Natural killer cell (primary cell): ENCODE measurements at regions not wholly inside any gene's neighbourhood (a gene's known extent, or its start where the extent isn't known, plus 50 kb on each side); places are given as distances from the start of the nearest gene placed in this dataset.

Source experiments
- ATAC-seq, 3 donors: fragments of 150-1000 bp in 2 of 3; fragments of 200-7000 bp in 1 of 3; cut with Tn5 transposase; 1 replicate in 1 of 3; 2 replicates in 2 of 3; pipeline ENCODE4 v1.10.0; 2021; ENCODE audit warnings: mild to moderate bottlenecking in 2 of 3, moderate library complexity in 2 of 3
- DNase-seq, 2 donors: peaks; one replicate each; pipeline versions ENCODE4 v3.0.0 to v3.0.0-alpha.2; 2013 to 2021; ENCODE audit warnings: mixed read lengths in 1 of 2
- H3K27ac ChIP-seq: one replicate; pipeline ENCODE4 v1.5.1; 2013; ENCODE audit warnings: mild to moderate bottlenecking, low read length
- H3K27me3 ChIP-seq: one replicate; pipeline ENCODE4 v1.6.1; 2013; ENCODE audit warnings: low read length; ENCODE audit not compliant: control insufficient read depth, insufficient read depth
- H3K36me3 ChIP-seq: one replicate; pipeline ENCODE4 v1.6.1; 2013; ENCODE audit warnings: low read length; ENCODE audit not compliant: control insufficient read depth, insufficient read depth
- H3K4me1 ChIP-seq: one replicate; pipeline ENCODE4 v1.6.1; 2013; ENCODE audit warnings: low read length; ENCODE audit not compliant: control insufficient read depth, insufficient read depth
- H3K4me3 ChIP-seq: one replicate; pipeline ENCODE4 v1.5.1; 2013; ENCODE audit warnings: low read length
- H3K9me3 ChIP-seq: one replicate; pipeline ENCODE4 v1.6.1; 2013; ENCODE audit warnings: low read length; ENCODE audit not compliant: control insufficient read depth, insufficient read depth
- H3K27ac Mint-ChIP-seq, 2 donors: one replicate each; pipeline ENCODE4 v1.8.0; 2022; ENCODE audit warnings: mild to moderate bottlenecking in 2 of 2, mixed read lengths in 2 of 2, moderate library complexity in 1 of 2
- H3K27me3 Mint-ChIP-seq, 2 donors: one replicate each; pipeline ENCODE4 v1.8.0; 2022; ENCODE audit warnings: low read depth in 2 of 2, mixed read lengths in 2 of 2
- H3K36me3 Mint-ChIP-seq: one replicate; pipeline ENCODE4 v1.8.0; 2022; ENCODE audit warnings: mixed read lengths
- H3K4me1 Mint-ChIP-seq, 2 donors: one replicate each; pipeline ENCODE4 v1.8.0; 2022; ENCODE audit warnings: mixed read lengths in 2 of 2
- H3K4me3 Mint-ChIP-seq: one replicate; pipeline ENCODE4 v1.8.0; 2022; ENCODE audit warnings: mild to moderate bottlenecking, moderate library complexity, mixed read lengths
- H3K9me3 Mint-ChIP-seq, 2 donors: one replicate each; pipeline ENCODE4 v1.8.0; 2022; ENCODE audit warnings: mixed read lengths in 2 of 2
- CTCF ChIP-seq: fragments of 200-600 bp; IDR thresholded peaks from one replicate; pipeline ENCODE4 v1.8.0; 2022; ENCODE audit warnings: antibody characterized with exemption
- WGBS: methylation state at CpG from one replicate; pipeline ENCODE4 v1.1.7; 2013; ENCODE audit warnings: missing lambda C conversion rate; ENCODE audit not compliant: insufficient coverage; 5-methylcytosine and 5-hydroxymethylcytosine counted together
- intact Hi-C: fragments of 100-400 bp; cut with micrococcal nuclease; formaldehyde crosslinking; loops from one replicate; pipeline ENCODE4 v1.14.2; 2022

GRCh38 chr2:217252181-217252580, 392.3 kb upstream of the TNP1 start:
- WGBS, result 98% methylated on average over 4 of the region's 4 CpGs
- TF ChIP-seq CTCF, result no peak
- H3K27me3 Mint-ChIP-seq, result peaks cover 9 to 16% of the 10 kb centered on the region in 2 donors
- H3K27ac Mint-ChIP-seq, result no peak overlapping the region
- no peaks in the 10 kb centered on the region for H3K9me3 Mint-ChIP-seq
- H3K4me1 Mint-ChIP-seq, result no peaks in the 10 kb centered on the region
- Histone ChIP-seq H3K27me3 (no peaks in the 10 kb centered on the region), H3K36me3 (no peaks in the 10 kb centered on the region), H3K9me3 (no peaks in the 10 kb centered on the region), H3K27ac (no peak overlapping the region), H3K4me3 (no peak overlapping the region), H3K4me1 (no peaks in the 10 kb centered on the region)
- DNase-seq (no peak), ATAC-seq (no peak)
- H3K4me3 Mint-ChIP-seq, result no peak overlapping the region
- intact Hi-C loops, result no loop called here
- no peaks in the 10 kb centered on the region for H3K36me3 Mint-ChIP-seq

GRCh38 chr2:217250013-217250524, 390.2 kb upstream of the TNP1 start:
- H3K36me3 Mint-ChIP-seq, result no peaks in the 10 kb centered on the region
- no peak overlapping the region for H3K27ac Mint-ChIP-seq
- no peaks in the 10 kb centered on the region for H3K4me1 Mint-ChIP-seq
- TF ChIP-seq CTCF, result no peak
- no peaks in the 10 kb centered on the region for H3K36me3 ChIP-seq
- H3K27me3 ChIP-seq, result no peaks in the 10 kb centered on the region
- ATAC-seq (no peak), DNase-seq (no peak)
- WGBS, result 83% methylated on average over 3 of the region's 4 CpGs
- no peak overlapping the region for H3K4me3 ChIP-seq
- no peak overlapping the region for H3K4me3 Mint-ChIP-seq
- intact Hi-C loops, result no loop called here
- peaks cover 9 to 23% of the 10 kb centered on the region in 2 donors for H3K27me3 Mint-ChIP-seq
- H3K9me3 Mint-ChIP-seq, result no peaks in the 10 kb centered on the region
- no peaks in the 10 kb centered on the region for H3K9me3 ChIP-seq
- no peak overlapping the region for H3K27ac ChIP-seq
- H3K4me1 ChIP-seq, result no peaks in the 10 kb centered on the region

DNA sequence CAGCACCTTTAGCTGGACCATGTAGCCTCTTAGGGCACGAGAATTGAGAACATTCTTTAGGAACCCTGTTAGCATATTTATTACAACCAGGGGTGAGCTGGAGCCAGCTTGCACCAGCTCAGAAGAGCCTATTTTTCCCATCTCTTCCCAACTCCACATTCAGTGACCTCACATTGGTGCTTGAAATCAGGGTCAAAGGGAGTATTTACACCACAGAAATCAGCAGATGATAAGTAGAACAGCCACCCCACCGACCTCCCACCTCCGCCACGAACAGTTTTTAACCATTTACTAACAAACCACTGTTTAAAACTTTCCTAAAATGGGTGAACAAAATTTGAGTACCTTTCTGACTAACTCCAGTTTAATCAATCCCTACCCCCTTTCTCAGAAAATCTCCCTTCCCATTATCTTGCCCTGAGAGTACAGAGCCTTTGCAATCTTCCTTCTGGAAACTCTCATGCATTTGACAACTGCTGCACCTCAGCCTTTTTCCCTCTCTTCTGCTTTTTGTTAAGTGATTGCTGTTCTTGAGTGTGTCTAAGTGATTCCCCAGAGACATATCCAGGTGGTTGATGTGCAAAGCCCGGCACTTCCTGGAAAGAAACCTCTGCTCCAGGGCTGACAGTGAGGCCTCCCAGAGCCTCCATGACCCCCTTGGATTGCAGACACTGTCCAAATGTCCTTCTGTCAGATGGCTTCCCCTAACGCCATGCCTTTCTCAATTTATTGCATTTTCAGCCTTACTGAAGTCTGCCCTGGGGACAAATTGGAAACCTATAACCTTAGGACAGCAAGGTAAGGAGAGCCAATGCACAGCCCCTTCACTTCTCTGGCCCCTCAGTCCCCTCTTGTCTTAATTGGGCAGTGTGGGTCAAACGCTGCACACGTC, 389.5 kb upstream of the TNP1 start:
- H3K27me3 Mint-ChIP-seq, result peaks cover 9 to 23% of the 10 kb centered on the region in 2 donors
- no peak overlapping the region for H3K27ac Mint-ChIP-seq
- no peaks in the 10 kb centered on the region for H3K9me3 ChIP-seq
- ATAC-seq (no peak), DNase-seq (no peak)
- H3K36me3 ChIP-seq, result no peaks in the 10 kb centered on the region
- H3K4me1 ChIP-seq, result no peaks in the 10 kb centered on the region
- no peaks in the 10 kb centered on the region for H3K36me3 Mint-ChIP-seq
- no peak for TF ChIP-seq CTCF
- intact Hi-C loops, result no loop called here
- WGBS, result 82% methylated on average over 8 of the region's 8 CpGs
- H3K4me1 Mint-ChIP-seq, result no peaks in the 10 kb centered on the region
- H3K4me3 Mint-ChIP-seq, result no peak overlapping the region
- no peak overlapping the region for H3K4me3 ChIP-seq
- no peaks in the 10 kb centered on the region for H3K27me3 ChIP-seq
- H3K9me3 Mint-ChIP-seq, result no peaks in the 10 kb centered on the region
- no peak overlapping the region for H3K27ac ChIP-seq
